Fibroblast of mammary gland (primary cell): ENCODE measurements at regions not wholly inside any gene's neighbourhood (a gene's known extent, or its start where the extent isn't known, plus 50 kb on each side); places are given as distances from the start of the nearest gene placed in this dataset.

Experiments used
- DNase-seq: peaks from one replicate; pipeline ENCODE4 v3.0.0-alpha.2; 2010; ENCODE audit warnings: low read depth
- H3K4me3 ChIP-seq: 2 replicates; pipeline ENCODE4 v1.5.1; 2011; ENCODE audit warnings: low read depth, mild to moderate bottlenecking, low read length, moderate library complexity; ENCODE audit not compliant: control insufficient read depth
- CTCF ChIP-seq: conservative IDR thresholded peaks from 2 replicates; pipeline ENCODE4 v1.5.1; 2011; ENCODE audit warnings: low read depth, low read length, inconsistent platforms; ENCODE audit not compliant: control insufficient read depth, insufficient read depth

- no peak for DNase-seq
- H3K4me3 ChIP-seq, result no peak overlapping the region
- TF ChIP-seq CTCF, result no peak
Measured at GRCh38 chr5:5795074-5795771, 372.7 kb downstream of the ICE1 start.

DNA sequence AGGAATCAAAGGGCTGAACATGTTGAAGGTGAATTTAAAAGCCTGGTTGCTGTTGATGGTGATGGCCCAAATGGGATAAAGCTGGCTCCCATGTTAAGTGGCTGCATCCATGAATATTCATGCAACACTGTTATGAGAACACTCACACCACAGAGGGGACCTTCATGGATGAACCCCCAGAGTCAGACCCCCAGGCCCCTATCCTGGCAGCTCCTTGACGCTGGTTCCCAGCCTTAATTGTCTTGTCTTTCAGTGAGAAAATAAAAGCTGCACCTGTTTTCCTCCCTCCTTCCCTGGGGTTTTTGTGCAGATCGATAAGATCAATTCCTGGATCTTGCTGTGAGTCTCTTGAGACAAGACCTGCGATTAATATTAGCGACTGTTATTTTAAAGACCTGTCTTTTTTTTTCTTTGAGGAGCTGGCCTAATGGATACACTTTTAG, 371.7 kb downstream of the ICE1 start:
- no peak for DNase-seq
- H3K4me3 ChIP-seq, result no peak overlapping the region
- TF ChIP-seq CTCF, result no peak

DNA sequence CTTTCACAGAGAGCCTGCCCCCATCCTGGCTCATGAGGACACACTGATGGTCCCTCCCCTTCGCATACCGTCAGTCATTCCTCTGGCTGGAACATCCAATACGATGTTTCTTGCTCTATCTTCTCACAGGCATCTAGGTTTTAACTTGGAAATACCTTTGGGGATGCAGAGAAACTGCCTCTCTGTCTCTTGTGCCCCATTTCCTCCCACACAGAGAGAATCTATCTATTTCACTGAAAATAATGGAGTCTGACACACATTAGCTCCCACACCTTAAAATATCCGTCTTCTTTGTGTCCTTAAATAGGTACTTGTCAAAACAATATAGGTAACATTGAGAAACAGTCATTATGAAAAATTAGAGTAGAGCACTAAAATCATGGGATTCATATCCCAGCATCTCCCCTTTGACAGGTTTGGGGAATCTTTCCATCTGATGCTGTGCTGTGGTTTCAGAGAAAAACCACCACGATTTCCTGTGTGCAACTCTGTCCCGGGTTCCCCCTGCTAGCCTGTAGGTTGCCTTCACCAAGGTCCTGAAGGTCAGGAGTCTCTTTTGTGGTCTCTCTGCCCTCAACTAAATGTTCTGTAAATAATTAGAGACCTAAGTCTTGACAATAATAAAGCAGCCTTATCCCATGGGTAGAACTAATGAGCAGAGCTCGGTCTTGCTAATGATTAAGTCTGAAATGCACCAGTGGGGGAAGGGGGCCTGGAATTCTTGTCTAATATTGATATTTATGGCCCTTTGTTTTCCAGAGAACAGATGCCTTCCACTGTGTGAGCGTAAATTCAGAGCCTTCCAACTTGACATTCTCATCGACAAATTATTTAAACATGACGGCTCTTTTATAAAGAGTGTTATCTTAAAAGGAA, 371.0 kb downstream of the ICE1 start:
- TF ChIP-seq CTCF, result no peak
- DNase-seq, result no peak
- H3K4me3 ChIP-seq, result no peak overlapping the region

- no peak for TF ChIP-seq CTCF
- DNase-seq, result no peak
- H3K4me3 ChIP-seq, result no peak overlapping the region
Measured at GRCh38 chr5:5792106-5792505, 369.6 kb downstream of the ICE1 start.

- H3K4me3 ChIP-seq, result no peak overlapping the region
- TF ChIP-seq CTCF, result no peak
- DNase-seq, result no peak
Measured at GRCh38 chr5:5788793-5789192, 366.3 kb downstream of the ICE1 start.

GRCh38 chr5:5787373-5787772, 364.9 kb downstream of the ICE1 start:
- H3K4me3 ChIP-seq, result no peak overlapping the region

More at GRCh38 chr5:5787373-5787772, 364.9 kb downstream of the ICE1 start:
- TF ChIP-seq CTCF, result no peak
- DNase-seq, result no peak
